Caki2 (cell line): ENCODE measurements at regions not wholly inside any gene's neighbourhood (a gene's known extent, or its start where the extent isn't known, plus 50 kb on each side); places are given as distances from the start of the nearest gene placed in this dataset.
"Not testable (repeated sequence)": the region's sequence is repeated elsewhere in the genome, so short reads cannot be mapped to it uniquely, and the experiment has no call there.

ENCODE experiments used
- DNase-seq: peaks from one replicate; pipeline ENCODE4 v3.0.0-alpha.2; 2015; ENCODE audit warnings: low read depth
- in situ Hi-C: cut with HindIII; loops from 2 replicates; pipeline ENCODE4 v1.10.0; 2016; ENCODE audit warnings: low sequenced_read_pairs, low pct_unique_long_range_greater_than_20kb, mixed read lengths

- in situ Hi-C loops: loop anchor here (25.0 kb wide), 1 partner anchor 263 kb away; the partner anchor contains the start of gene SPRY1
- DNase-seq: peak; percentile 89
These were observed 253.2 kb downstream of the SPRY1 start for GRCh38 chr4:123649645-123650391.

GRCh38 chr4:123651066-123651465, 254.5 kb downstream of the SPRY1 start:
- no peak for DNase-seq
- in situ Hi-C loops: loop anchor here (25.0 kb wide), 1 partner anchor 264 kb away; the partner anchor contains the start of gene SPRY1

- in situ Hi-C loops: loop anchor here (25.0 kb wide), 1 partner anchor 264 kb away; the partner anchor contains the start of gene SPRY1
- DNase-seq: no peak
These were observed 255.1 kb downstream of the SPRY1 start for GRCh38 chr4:123651536-123652180.

- no peak for DNase-seq
- in situ Hi-C loops: loop anchor here (25.0 kb wide), 1 partner anchor 265 kb away; the partner anchor contains the start of gene SPRY1
These were observed 255.9 kb downstream of the SPRY1 start for GRCh38 chr4:123652476-123652875.

GRCh38 chr4:123653236-123653635, 256.6 kb downstream of the SPRY1 start:
- no peak for DNase-seq

GRCh38 chr4:123656746-123657294, 260.2 kb downstream of the SPRY1 start:
- in situ Hi-C loops: loop anchor here (25.0 kb wide), 1 partner anchor 270 kb away; the partner anchor contains the start of gene SPRY1
- DNase-seq: not testable (repeated sequence)

More at GRCh38 chr4:123653236-123653635, 256.6 kb downstream of the SPRY1 start:
- in situ Hi-C loops: loop anchor here (25.0 kb wide), 1 partner anchor 266 kb away; the partner anchor contains the start of gene SPRY1

GRCh38 chr4:123657606-123658005, 261.0 kb downstream of the SPRY1 start:
- in situ Hi-C loops: loop anchor here (25.0 kb wide), 1 partner anchor 270 kb away; the partner anchor contains the start of gene SPRY1
- not testable (repeated sequence) for DNase-seq

GRCh38 chr4:123659262-123659661, 262.7 kb downstream of the SPRY1 start:
- no peak for DNase-seq
- in situ Hi-C loops: loop anchor here (25.0 kb wide), 1 partner anchor 272 kb away; the partner anchor contains the start of gene SPRY1

GRCh38 chr4:123659730-123660129, 263.1 kb downstream of the SPRY1 start:
- DNase-seq: peak; percentile 19
- in situ Hi-C loops: loop anchor here (25.0 kb wide), 1 partner anchor 272 kb away; the partner anchor contains the start of gene SPRY1

- in situ Hi-C loops: loop anchor here (25.0 kb wide), 1 partner anchor 274 kb away; the partner anchor contains the start of gene SPRY1
These were observed 264.6 kb downstream of the SPRY1 start for GRCh38 chr4:123661080-123661737.

GRCh38 chr4:123662827-123663226, 266.2 kb downstream of the SPRY1 start:
- in situ Hi-C loops: loop anchor here (25.0 kb wide), 1 partner anchor 276 kb away; the partner anchor contains the start of gene SPRY1
- no peak for DNase-seq

More at GRCh38 chr4:123661080-123661737, 264.6 kb downstream of the SPRY1 start:
- DNase-seq: peak; percentile 16

- in situ Hi-C loops: loop anchor here (25.0 kb wide), 1 partner anchor 279 kb away; the partner anchor contains the start of gene SPRY1
- DNase-seq: no peak
These were observed 269.9 kb downstream of the SPRY1 start for GRCh38 chr4:123666486-123666885.

GRCh38 chr4:123667496-123667895, 270.9 kb downstream of the SPRY1 start:
- DNase-seq: no peak
- in situ Hi-C loops: loop anchor here (25.0 kb wide), 1 partner anchor 280 kb away; the partner anchor contains the start of gene SPRY1

GRCh38 chr4:123667991-123668390, 271.4 kb downstream of the SPRY1 start:
- no peak for DNase-seq
- in situ Hi-C loops: loop anchor here (25.0 kb wide), 1 partner anchor 281 kb away; the partner anchor contains the start of gene SPRY1

- no peak for DNase-seq
- in situ Hi-C loops: loop anchor here (25.0 kb wide), 1 partner anchor 285 kb away; the partner anchor contains the start of gene SPRY1
These were observed 275.2 kb downstream of the SPRY1 start for GRCh38 chr4:123671636-123672404.

- in situ Hi-C loops: loop anchor here (25.0 kb wide), 1 partner anchor 286 kb away; the partner anchor contains the start of gene SPRY1
- DNase-seq: peak; percentile 82
These were observed 276.4 kb downstream of the SPRY1 start for GRCh38 chr4:123672987-123673386.

GRCh38 chr4:123673971-123674370, 277.4 kb downstream of the SPRY1 start:
- in situ Hi-C loops: loop anchor here (25.0 kb wide), 1 partner anchor 287 kb away; the partner anchor contains the start of gene SPRY1
- DNase-seq: peak; percentile 77
